Epithelial cell of prostate (primary cell): ENCODE measurements at regions not wholly inside any gene's neighbourhood (a gene's known extent, or its start where the extent isn't known, plus 50 kb on each side); places are given as distances from the start of the nearest gene placed in this dataset.
"Not testable (repeated sequence)": the region's sequence is repeated elsewhere in the genome, so short reads cannot be mapped to it uniquely, and the experiment has no call there.

Experiments used
- DNase-seq: peaks from one replicate; pipeline ENCODE4 v3.0.0-alpha.2; 2011; ENCODE audit warnings: low read depth, low spot score
- H3K27ac ChIP-seq: fragments of 450-650 bp; 2 replicates; pipeline ENCODE4 v1.5.1; 2017; ENCODE audit warnings: mild to moderate bottlenecking

- DNase-seq = no peak
- H3K27ac ChIP-seq = no peak overlapping the region
Measured at GRCh38 chr13:87972568-87972967, 301.4 kb downstream of the SLITRK5 start.

DNA sequence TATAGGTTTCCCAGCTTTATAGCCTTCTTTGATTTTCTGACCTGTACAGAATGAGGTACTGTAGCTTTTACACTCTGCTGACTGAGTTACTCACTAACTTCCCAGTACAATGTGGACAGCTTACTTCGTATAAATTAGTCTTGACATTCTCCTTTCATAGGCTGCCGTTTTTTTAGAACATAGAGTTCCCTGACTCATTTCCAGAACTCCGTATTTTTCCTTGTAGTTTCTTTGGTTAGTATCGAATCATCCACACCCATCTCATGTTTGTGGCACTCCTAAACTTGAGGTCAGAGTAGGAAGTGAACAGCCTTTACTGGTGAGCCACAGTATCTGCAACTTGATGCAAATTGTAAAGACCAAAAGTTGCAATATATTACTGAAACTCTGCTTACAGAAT is 303.9 kb downstream of the SLITRK5 start:
- peak overlapping the region; percentile 35 for H3K27ac ChIP-seq
- no peak for DNase-seq

DNA sequence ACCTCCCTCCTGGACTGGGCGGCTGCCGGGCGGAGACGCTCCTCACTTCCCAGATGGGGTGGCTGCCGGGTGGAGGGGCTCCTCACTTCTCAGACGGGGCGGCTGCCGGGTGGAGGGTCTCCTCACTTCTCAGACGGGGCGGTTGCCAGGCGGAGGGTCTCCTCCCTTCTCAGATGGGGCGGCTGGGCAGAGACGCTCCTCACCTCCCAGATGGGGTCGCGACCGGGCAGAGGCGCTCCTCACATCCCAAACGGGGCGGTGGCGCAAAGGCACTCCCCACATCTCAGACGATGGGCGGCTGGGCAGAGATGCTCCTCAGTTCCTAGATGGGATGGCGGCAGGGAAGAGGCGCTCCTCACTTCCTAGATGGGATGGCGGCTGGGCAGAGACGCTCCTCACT is 305.5 kb downstream of the SLITRK5 start:
- H3K27ac ChIP-seq, DNase-seq: not testable (repeated sequence)

DNA sequence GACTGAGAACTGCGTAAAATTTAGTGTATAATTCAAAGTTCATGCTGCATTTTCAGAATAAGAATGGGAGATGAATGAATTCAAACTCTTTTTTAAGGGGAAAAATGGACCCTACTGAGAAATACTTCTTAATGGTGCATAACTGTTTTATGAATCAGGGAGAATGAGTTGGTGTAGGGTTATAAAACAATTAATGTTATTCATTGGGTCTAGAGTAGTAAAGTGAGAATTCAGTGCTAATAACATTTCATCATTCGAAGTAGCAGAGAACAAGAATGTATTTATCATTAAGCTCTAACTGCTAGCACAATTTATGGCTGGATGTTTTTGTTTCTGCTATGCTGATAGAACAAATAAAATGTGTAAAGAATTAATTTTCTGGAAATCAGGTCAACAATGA is 310.2 kb downstream of the SLITRK5 start:
- H3K27ac ChIP-seq = no peak overlapping the region
- no peak for DNase-seq

DNA sequence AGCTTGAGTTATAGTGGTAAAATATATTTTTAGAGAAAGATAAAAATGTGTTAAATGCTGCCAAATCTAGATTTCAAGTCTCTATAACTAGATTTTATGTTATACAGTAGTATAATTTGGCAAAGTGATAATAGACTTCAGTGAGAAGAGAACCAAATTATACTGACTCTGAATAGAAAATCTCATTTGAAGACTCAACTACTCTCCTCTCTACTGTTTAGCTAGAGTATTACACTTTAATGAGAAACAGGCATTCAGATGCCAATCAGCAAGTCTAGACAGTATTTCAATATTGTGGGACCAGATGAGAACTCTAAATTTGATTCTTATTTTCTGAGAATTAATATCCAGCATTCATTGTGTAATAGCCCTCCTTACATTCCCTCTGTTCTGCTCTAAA is 311.2 kb downstream of the SLITRK5 start:
- H3K27ac ChIP-seq = no peak overlapping the region
- DNase-seq = no peak

- DNase-seq = no peak
- H3K27ac ChIP-seq = no peak overlapping the region
Measured at GRCh38 chr13:87986639-87987250, 315.6 kb downstream of the SLITRK5 start.

GRCh38 chr13:87998081-87998480 is 326.9 kb downstream of the SLITRK5 start:
- H3K27ac ChIP-seq = no peak overlapping the region
- DNase-seq = no peak

DNA sequence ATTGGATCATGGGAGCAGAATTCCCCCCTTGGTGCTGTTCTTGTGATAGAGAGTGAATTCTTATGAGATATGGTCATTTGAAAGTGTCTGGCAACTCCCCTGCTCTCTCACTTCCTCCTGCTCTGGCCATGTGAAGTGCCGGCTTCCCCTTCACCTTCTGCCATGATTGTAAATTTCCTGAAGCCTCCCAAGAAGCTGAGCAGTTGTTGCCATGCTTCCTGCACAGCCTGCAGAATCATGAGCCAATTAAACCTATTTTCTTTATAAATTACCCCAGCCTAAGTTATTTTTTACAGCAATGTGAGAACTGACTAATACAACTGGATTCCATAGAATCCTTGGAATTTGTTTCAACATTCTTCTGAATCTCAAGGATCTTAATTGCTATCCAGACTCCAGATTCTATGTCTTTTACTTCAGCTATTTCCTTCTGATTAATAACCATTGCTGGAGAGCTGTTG is 328.1 kb downstream of the SLITRK5 start:
- no peak for DNase-seq
- no peak overlapping the region for H3K27ac ChIP-seq

- DNase-seq = no peak
- no peak overlapping the region for H3K27ac ChIP-seq
Measured at GRCh38 chr13:87999788-88000187, 328.6 kb downstream of the SLITRK5 start.

GRCh38 chr13:88000239-88000638 is 329.1 kb downstream of the SLITRK5 start:
- H3K27ac ChIP-seq = no peak overlapping the region
- DNase-seq = no peak

GRCh38 chr13:88000787-88001186 is 329.6 kb downstream of the SLITRK5 start:
- no peak overlapping the region for H3K27ac ChIP-seq
- DNase-seq = no peak

DNA sequence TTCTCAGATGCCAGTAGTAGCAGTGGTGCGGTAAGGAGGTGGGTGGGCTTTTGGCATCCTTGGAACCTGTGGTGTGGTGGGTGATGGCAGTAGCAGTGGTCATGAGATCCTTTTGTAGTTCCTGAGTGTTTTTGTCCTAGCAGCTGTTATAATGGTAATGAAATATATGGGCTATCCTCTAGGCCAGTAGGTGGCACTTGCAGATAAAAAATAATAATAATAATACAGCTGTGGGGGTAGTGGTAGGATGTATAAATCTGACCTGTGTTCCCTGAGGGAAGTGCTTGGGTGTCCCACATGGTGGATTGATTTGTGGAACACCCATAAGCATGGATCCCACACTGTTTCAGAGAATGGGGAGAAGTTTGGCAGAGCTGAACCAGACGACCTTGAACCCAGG is 334.0 kb downstream of the SLITRK5 start:
- no peak overlapping the region for H3K27ac ChIP-seq
- DNase-seq = no peak

DNA sequence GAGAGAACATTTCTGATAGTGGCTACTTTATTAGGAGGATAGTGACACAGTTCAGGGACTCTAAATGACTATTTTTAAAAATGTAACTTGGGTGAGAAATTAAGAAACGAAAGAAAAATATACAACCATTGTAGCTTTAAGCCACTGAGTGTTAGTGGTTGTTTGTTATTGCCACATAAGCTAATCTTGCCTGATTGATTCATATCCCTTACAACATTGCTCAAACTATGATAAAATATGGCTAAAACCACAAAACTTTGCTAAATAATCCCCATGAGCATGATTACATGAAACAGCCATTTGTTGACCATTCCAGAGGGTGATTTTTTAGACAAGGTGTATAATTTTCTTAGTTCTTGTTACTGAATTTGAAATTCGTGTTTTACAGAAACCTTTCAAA is 343.4 kb downstream of the SLITRK5 start:
- no peak for DNase-seq

GRCh38 chr13:88022431-88023208 is 351.4 kb downstream of the SLITRK5 start:
- H3K27ac ChIP-seq = no peak overlapping the region
- no peak for DNase-seq

More for the DNA sequence above, 343.4 kb downstream of the SLITRK5 start:
- no peak overlapping the region for H3K27ac ChIP-seq

DNA sequence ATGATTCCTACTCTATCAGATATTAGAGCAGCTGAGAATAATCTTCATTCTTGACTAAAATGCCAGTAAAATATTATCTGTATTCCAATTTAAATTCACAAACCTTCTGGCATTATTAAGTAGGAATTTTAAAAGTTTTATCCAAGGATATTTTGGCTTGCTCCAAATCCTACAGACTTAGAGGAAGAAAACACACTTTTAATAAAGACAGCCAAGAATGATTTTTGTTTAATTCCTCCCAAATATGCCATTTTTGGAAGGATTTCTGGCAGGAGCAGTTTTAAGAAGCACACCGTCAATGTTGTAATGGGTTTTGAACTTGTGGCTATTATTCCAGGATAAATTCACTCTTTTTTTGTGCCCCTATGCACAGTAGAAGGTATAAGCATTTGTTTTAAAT is 355.1 kb downstream of the SLITRK5 start:
- no peak overlapping the region for H3K27ac ChIP-seq
- DNase-seq = no peak

DNA sequence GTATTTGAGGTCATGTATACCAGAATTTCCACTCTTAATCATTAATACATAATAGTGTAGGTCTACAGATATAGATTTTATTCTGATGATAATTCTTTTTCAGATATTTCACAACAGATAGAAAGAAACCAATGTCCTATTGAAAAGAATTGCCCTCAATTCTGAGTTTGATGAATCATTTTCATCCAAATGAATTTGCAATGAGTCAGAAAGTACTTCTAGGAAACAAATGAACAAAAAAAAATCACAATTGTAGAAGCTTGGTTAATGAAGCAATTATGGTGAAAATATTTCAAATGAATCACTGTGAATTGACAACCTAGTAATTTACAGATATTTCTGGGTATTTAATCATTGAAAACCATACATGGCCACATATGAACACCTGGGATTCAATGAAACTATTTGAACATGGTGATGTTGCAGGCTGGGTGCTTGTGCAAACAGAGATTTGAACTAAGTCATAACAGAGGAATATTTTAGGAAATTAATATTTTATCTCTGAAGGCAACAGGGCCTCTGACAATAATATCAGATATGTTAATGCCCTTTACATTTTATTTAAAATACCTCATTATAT is 360.9 kb downstream of the SLITRK5 start:
- no peak overlapping the region for H3K27ac ChIP-seq
- DNase-seq = no peak

GRCh38 chr13:88036205-88036604 is 365.0 kb downstream of the SLITRK5 start:
- not testable (repeated sequence) for DNase-seq, H3K27ac ChIP-seq

- DNase-seq = no peak
- no peak overlapping the region for H3K27ac ChIP-seq
Measured at GRCh38 chr13:88042489-88042888, 371.3 kb downstream of the SLITRK5 start.

- H3K27ac ChIP-seq = no peak overlapping the region
- no peak for DNase-seq
Measured at GRCh38 chr13:88051746-88052482, 380.7 kb downstream of the SLITRK5 start.

DNA sequence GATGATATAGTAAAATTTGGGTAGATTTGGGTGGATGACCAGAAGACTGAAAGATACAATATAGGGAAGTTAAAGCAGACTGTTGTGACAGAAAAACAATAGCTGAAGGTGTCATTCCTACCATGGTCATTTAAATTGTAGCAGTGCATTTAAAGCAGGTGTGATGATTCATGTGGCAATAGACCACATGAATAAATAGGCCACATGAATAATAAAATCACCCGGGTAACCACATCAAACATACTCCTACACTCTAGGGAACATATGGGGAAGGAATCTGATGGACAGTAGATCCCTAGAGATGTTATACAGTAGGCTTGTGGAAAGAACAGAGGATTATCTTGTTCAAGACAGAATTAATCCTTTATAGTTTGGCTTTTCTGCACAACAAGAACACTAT is 392.6 kb downstream of the SLITRK5 start:
- H3K27ac ChIP-seq = no peak overlapping the region
- DNase-seq = no peak

DNA sequence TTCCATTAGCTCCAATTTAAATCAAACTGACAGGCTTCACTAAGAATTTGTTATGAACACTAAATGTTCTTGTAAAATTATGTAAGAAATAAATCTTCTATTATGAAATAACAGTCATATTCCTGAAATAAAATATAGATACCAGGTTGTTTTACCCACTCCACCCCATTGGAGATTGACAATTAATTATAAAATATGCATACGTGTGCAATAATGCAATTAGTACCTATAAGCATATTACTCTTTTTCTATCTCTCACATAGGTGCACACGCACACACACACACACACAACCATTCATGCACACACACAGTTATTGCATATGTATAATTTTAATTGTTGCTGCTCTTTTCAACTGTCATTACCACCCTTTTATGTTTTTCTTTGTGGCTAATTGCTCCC is 395.7 kb downstream of the SLITRK5 start:
- DNase-seq = no peak
- H3K27ac ChIP-seq = no peak overlapping the region
